ENCODE measurements at regions not wholly inside any gene's neighbourhood (a gene's known extent, or its start where the extent isn't known, plus 50 kb on each side); places are given as distances from the start of the nearest gene placed in this dataset.

- peaks cover 0 to 2% (median 0%) of the 10 kb centered on the region in 5 donors for H3K4me1 ChIP-seq (ENCODE audit: control insufficient read depth in 5 of 5, insufficient read depth in 5 of 5, low read length in 5 of 5)
- H3K9ac ChIP-seq (ENCODE audit: insufficient read depth in 1 of 2, low read length in 2 of 2): no peak overlapping the region
- ATAC-seq (ENCODE audit: insufficient read depth, low FRiP score) (no peak), DNase-seq (no peak)
- no peaks in the 10 kb centered on the region for H3K36me3 ChIP-seq (ENCODE audit: control insufficient read depth in 4 of 4, insufficient read depth in 4 of 4, low read length in 4 of 4)
- no peaks in the 10 kb centered on the region for H3K9me3 ChIP-seq (ENCODE audit: control insufficient read depth in 4 of 4, insufficient read depth in 3 of 4, low read length in 3 of 4)
- no peaks in the 10 kb centered on the region for H3K27me3 ChIP-seq (ENCODE audit: control insufficient read depth in 3 of 3, insufficient read depth in 3 of 3, low read length in 2 of 3)
- no peak overlapping the region for H3K4me3 ChIP-seq
- no peak for TF ChIP-seq CTCF (IDR thresholded peaks at IDR 0.05; ENCODE audit: control extremely low read depth, extremely low read depth)
- H3K27ac ChIP-seq (ENCODE audit: low read depth in 1 of 2, low read length in 1 of 2): no peak overlapping the region
- WGBS, 2 donors: 93 to 96% methylated on average over 4 of the region's 4 CpGs
Observed at GRCh38 chr6:6795393-6795792, 206.9 kb downstream of the LY86 start.

GRCh38 chr6:6796818-6797217, 208.3 kb downstream of the LY86 start:
- Histone ChIP-seq H3K9me3 (ENCODE audit: control insufficient read depth in 4 of 4, insufficient read depth in 3 of 4, low read length in 3 of 4) (no peaks in the 10 kb centered on the region), H3K27ac (ENCODE audit: low read depth in 1 of 2, low read length in 1 of 2) (no peak overlapping the region), H3K9ac (ENCODE audit: insufficient read depth in 1 of 2, low read length in 2 of 2) (no peak overlapping the region), H3K4me3 (no peak overlapping the region), H3K36me3 (ENCODE audit: control insufficient read depth in 4 of 4, insufficient read depth in 4 of 4, low read length in 4 of 4) (no peaks in the 10 kb centered on the region), H3K4me1 (ENCODE audit: control insufficient read depth in 5 of 5, insufficient read depth in 5 of 5, low read length in 5 of 5) (peaks cover 0 to 5% (median 0%) of the 10 kb centered on the region in 5 donors), H3K27me3 (ENCODE audit: control insufficient read depth in 3 of 3, insufficient read depth in 3 of 3, low read length in 2 of 3) (no peaks in the 10 kb centered on the region)
- 87 to 89% methylated on average over 11 of the region's 11 CpGs for WGBS, 2 donors
- no peak for TF ChIP-seq CTCF (IDR thresholded peaks at IDR 0.05; ENCODE audit: control extremely low read depth, extremely low read depth)
- ATAC-seq (ENCODE audit: insufficient read depth, low FRiP score) (no peak), DNase-seq (no peak)

GRCh38 chr6:6798448-6798860, 209.9 kb downstream of the LY86 start:
- no peak for ATAC-seq (ENCODE audit: insufficient read depth, low FRiP score)
- Histone ChIP-seq H3K27ac (ENCODE audit: low read depth in 1 of 2, low read length in 1 of 2) (no peak overlapping the region), H3K36me3 (ENCODE audit: control insufficient read depth in 4 of 4, insufficient read depth in 4 of 4, low read length in 4 of 4) (no peaks in the 10 kb centered on the region), H3K9me3 (ENCODE audit: control insufficient read depth in 4 of 4, insufficient read depth in 3 of 4, low read length in 3 of 4) (no peaks in the 10 kb centered on the region), H3K9ac (ENCODE audit: insufficient read depth in 1 of 2, low read length in 2 of 2) (no peak overlapping the region), H3K4me1 (ENCODE audit: control insufficient read depth in 5 of 5, insufficient read depth in 5 of 5, low read length in 5 of 5) (peaks cover 0 to 8% (median 0%) of the 10 kb centered on the region in 5 donors), H3K27me3 (ENCODE audit: control insufficient read depth in 3 of 3, insufficient read depth in 3 of 3, low read length in 2 of 3) (no peaks in the 10 kb centered on the region), H3K4me3 (no peak overlapping the region)
- no peak for TF ChIP-seq CTCF (IDR thresholded peaks at IDR 0.05; ENCODE audit: control extremely low read depth, extremely low read depth)
- 39 to 66% methylated on average over 5 of the region's 5 CpGs for WGBS, 2 donors
- no peak for DNase-seq

- H3K4me3 ChIP-seq: no peak overlapping the region
- WGBS, 2 donors: 60 to 84% methylated on average over 6 of the region's 6 CpGs
- peak overlapping the region in 1 of 2 donors; percentile 58 for H3K27ac ChIP-seq (ENCODE audit: low read depth in 1 of 2, low read length in 1 of 2)
- no peaks in the 10 kb centered on the region for H3K36me3 ChIP-seq (ENCODE audit: control insufficient read depth in 4 of 4, insufficient read depth in 4 of 4, low read length in 4 of 4)
- H3K9me3 ChIP-seq (ENCODE audit: control insufficient read depth in 4 of 4, insufficient read depth in 3 of 4, low read length in 3 of 4): no peaks in the 10 kb centered on the region
- peaks cover 0 to 8% (median 0%) of the 10 kb centered on the region in 5 donors for H3K4me1 ChIP-seq (ENCODE audit: control insufficient read depth in 5 of 5, insufficient read depth in 5 of 5, low read length in 5 of 5)
- TF ChIP-seq CTCF (IDR thresholded peaks at IDR 0.05; ENCODE audit: control extremely low read depth, extremely low read depth): no peak
- DNase-seq: no peak
- H3K9ac ChIP-seq (ENCODE audit: insufficient read depth in 1 of 2, low read length in 2 of 2): no peak overlapping the region
- H3K27me3 ChIP-seq (ENCODE audit: control insufficient read depth in 3 of 3, insufficient read depth in 3 of 3, low read length in 2 of 3): no peaks in the 10 kb centered on the region
- ATAC-seq (ENCODE audit: insufficient read depth, low FRiP score): no peak
Observed at GRCh38 chr6:6801005-6801335, 212.4 kb downstream of the LY86 start.

Measured in lung (tissue), 11 donors.